ENCODE measurements at regions not wholly inside any gene's neighbourhood (a gene's known extent, or its start where the extent isn't known, plus 50 kb on each side); places are given as distances from the start of the nearest gene placed in this dataset.
A peak's percentile ranks its signal among the peaks of the same experiment; 100 is the strongest.

DNA sequence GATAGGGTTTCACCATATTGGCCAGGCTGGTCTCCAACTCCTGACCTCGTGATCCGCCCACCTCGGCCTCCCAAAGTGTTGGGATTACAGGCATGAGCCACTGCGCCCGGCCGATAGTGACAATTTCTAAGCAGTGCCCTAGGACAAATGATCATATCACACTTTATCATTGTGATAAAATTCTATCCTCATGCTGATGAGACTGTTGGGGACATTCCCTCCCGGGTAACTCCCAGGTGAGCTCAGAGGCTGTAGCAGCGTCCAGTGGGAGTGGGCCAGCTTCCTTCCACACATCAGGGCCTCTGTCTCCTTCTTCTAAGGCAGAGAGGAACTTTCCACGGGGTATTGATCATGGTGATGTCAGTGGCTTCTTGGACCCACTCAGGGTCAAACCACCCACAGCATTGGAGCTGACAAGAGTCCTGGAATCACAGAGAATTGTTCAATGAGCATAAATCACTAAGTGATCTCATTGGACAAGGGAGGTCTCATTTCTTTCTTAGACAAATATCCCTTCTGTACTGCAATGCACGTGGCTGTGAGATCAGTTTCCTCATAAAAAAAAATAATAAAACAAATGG lies 256.1 kb downstream of the KLF6 start:
- no peak overlapping the region for H3K4me3 ChIP-seq (ENCODE audit: control insufficient read depth, low read depth, low read length)
- DNase-seq (ENCODE audit: low read depth), result no peak
- TF ChIP-seq, protein P1, sequence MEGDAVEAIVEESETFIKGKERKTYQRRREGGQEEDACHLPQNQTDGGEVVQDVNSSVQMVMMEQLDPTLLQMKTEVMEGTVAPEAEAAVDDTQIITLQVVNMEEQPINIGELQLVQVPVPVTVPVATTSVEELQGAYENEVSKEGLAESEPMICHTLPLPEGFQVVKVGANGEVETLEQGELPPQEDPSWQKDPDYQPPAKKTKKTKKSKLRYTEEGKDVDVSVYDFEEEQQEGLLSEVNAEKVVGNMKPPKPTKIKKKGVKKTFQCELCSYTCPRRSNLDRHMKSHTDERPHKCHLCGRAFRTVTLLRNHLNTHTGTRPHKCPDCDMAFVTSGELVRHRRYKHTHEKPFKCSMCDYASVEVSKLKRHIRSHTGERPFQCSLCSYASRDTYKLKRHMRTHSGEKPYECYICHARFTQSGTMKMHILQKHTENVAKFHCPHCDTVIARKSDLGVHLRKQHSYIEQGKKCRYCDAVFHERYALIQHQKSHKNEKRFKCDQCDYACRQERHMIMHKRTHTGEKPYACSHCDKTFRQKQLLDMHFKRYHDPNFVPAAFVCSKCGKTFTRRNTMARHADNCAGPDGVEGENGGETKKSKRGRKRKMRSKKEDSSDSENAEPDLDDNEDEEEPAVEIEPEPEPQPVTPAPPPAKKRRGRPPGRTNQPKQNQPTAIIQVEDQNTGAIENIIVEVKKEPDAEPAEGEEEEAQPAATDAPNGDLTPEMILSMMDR (IDR thresholded peaks at IDR 0.05; ENCODE audit: control insufficient read depth, insufficient read depth, low read depth, low read length, missing control alignments), result no peak

DNA sequence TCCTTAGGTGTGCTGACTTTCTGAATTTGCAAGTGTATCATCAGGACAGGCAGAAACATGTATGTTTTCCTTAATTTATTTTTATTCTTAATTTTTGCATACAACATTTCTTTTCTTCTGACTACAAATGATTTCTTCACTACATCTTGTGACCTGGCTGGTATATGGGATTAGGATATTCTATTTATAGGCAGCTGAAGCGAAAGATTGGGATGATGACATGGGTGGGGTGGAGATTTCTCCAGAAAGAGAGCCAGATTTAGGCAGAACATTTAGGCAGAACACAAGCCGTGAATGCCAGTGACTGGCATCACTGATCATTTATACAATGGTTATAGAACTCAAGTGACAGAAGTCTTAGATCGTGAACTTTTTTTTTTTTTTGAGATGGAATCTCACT lies 256.7 kb downstream of the KLF6 start:
- TF ChIP-seq, protein P1 (IDR thresholded peaks at IDR 0.05; ENCODE audit: control insufficient read depth, insufficient read depth, low read depth, low read length, missing control alignments), result no peak
- no peak for DNase-seq (ENCODE audit: low read depth)
- H3K4me3 ChIP-seq (ENCODE audit: control insufficient read depth, low read depth, low read length), result no peak overlapping the region

DNA sequence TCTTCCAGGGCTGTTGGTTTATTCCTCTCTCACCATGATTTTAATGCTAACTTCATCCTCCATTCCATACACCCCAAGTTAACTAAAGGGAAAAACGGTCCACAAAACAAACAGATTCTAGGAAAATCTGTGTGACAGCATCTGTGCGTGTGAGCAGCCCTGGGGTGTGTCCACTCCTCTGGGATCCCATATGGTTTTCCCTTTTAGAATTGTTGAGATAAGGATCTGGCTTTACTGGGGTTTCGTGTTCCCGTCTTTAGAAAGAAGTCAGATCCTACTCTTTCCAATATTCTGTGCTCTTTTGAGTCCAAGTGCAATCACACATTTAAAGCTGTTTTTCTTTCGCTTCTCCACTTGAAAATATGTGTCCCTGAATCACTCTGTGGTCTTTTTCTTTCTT lies 257.1 kb downstream of the KLF6 start:
- TF ChIP-seq, protein P1 (IDR thresholded peaks at IDR 0.05; ENCODE audit: control insufficient read depth, insufficient read depth, low read depth, low read length, missing control alignments), result no peak
- no peak for DNase-seq (ENCODE audit: low read depth)
- no peak overlapping the region for H3K4me3 ChIP-seq (ENCODE audit: control insufficient read depth, low read depth, low read length)

DNA sequence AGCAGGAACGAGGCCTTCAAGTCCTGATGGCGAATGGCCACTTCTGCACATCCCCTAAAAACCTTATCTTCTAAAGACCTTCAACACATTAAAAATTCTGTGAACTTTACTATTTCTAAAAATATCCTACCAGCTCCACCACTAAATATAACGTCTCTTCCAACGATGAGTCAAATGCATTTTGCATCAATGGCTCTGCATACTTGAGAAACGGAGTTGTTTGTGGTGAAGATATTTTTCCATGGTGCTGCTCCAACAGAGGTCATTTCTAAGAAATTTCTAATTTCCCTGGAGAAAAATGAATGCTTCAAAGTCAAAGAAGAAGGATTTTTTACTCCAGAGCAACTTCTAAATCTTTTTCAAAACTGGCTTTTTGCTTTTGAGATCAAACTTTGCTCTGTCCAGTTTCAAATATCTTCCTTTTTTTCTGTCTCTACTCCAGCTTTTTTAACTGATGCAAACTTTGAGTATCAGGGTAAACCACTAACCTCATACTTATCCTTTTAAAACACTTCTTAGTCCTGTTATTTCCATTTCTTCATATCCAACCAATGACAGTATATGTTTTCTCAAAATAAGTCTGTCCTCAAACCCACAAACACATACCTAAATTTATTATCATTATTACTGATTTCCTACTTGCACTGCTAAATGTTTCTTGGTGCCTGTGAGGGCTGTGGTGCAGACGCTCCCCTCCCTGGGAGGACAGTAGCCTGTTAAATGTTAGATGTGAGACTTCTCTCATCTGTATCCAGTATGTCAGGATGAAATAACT lies 258.1 kb downstream of the KLF6 start:
- TF ChIP-seq, protein P1 (IDR thresholded peaks at IDR 0.05; ENCODE audit: control insufficient read depth, insufficient read depth, low read depth, low read length, missing control alignments), result no peak

DNA sequence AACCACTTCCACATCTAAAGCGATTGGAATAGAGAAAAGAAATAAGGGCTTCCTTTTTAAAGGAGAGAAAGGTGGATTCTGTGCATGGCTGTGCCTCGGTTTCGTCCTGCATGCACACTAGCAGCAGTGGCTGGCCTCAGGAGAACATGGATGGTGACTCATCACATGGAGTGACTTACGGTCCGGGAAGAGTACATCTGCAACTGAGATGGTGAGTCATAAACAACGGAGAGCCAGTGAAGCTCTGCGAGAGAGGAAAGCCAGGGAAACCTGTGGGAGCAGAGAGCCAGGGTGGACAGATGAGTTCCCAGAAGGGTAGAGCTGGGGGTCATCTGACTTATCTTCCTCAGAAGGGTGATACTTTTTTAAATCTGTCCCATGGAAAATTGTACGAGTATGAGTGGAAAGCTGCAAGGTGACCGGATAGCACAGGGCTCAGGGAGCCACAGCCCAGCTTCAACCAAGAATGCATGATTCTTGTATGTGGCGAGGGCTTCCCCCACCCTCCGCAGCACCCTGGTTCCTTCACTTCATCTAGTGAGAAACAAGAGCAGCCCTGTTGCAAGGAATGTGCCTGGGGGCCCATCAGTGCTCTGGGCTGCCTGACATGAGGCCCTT lies 259.1 kb downstream of the KLF6 start:
- TF ChIP-seq, protein P1 (IDR thresholded peaks at IDR 0.05; ENCODE audit: control insufficient read depth, insufficient read depth, low read depth, low read length, missing control alignments), result no peak
- no peak overlapping the region for H3K4me3 ChIP-seq (ENCODE audit: control insufficient read depth, low read depth, low read length)
- peak; percentile 89 for DNase-seq (ENCODE audit: low read depth)

More for the DNA sequence above, 258.1 kb downstream of the KLF6 start:
- peak; percentile 80 for DNase-seq (ENCODE audit: low read depth)
- H3K4me3 ChIP-seq (ENCODE audit: control insufficient read depth, low read depth, low read length), result no peak overlapping the region

DNA sequence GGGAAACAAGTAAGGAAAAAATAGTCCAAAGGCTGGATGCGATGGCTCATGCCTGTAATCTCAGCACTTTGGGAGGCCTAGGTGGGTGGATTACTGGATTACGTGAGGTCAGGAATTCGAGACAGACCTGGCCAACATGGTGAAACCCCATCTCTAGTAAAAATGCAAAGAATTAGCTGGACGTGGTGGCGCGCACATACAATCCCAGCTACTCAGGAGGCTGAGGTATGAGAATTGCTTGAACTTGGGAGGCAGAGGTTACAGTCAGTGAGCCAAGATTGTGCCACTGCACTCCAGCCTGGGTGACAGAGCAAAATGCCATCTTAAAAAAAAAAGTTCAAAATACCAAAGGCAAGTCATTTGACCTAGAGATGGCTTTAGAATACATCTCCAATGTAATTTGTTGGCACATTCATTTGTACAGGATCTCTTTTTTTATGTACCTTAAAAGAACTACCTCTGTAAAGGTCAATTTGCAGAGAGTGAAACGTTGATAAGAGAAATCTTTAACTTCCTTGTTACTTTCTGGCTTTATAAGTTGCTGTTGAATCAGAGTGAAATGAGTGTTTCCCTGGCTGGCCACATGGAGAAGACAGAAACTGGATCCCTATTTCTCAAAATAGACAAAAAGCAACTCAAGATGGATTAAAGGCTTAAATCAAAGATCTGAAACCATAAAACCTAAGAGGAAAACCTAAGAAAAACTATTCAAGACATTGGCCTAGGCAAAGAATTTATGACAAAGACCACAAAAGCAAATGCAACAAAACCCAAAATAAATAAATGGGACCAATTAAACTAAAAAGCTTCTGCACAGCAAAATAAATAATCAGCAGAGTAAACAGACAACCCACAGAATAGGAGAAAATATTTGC lies 260.7 kb downstream of the KLF6 start:
- DNase-seq (ENCODE audit: low read depth), result no peak
- TF ChIP-seq, protein P1 (IDR thresholded peaks at IDR 0.05; ENCODE audit: control insufficient read depth, insufficient read depth, low read depth, low read length, missing control alignments), result no peak
- no peak overlapping the region for H3K4me3 ChIP-seq (ENCODE audit: control insufficient read depth, low read depth, low read length)
